Neuronal stem cell (in vitro differentiated cells): ENCODE measurements at regions not wholly inside any gene's neighbourhood (a gene's known extent, or its start where the extent isn't known, plus 50 kb on each side); places are given as distances from the start of the nearest gene placed in this dataset.
A peak's percentile ranks its signal among the peaks of the same experiment; 100 is the strongest.

ENCODE experiments used
- DNase-seq: peaks from one replicate; pipeline ENCODE4 v3.0.0-alpha.2; 2013; ENCODE audit warnings: low spot score
- H2AFZ ChIP-seq: one replicate; pipeline ENCODE4 v1.6.1; 2013; ENCODE audit warnings: mild to moderate bottlenecking, low read length, inconsistent platforms
- H2AK5ac ChIP-seq: 2 replicates; pipeline ENCODE4 v1.6.1; 2013; ENCODE audit warnings: low read depth, mild to moderate bottlenecking, inconsistent platforms, low read length, moderate library complexity, mixed read lengths
- H2BK120ac ChIP-seq: 2 replicates; pipeline ENCODE4 v1.6.1; 2013; ENCODE audit warnings: low read depth, mild to moderate bottlenecking, inconsistent platforms, low read length, moderate library complexity, mixed read lengths
- H2BK12ac ChIP-seq: one replicate; pipeline ENCODE4 v1.6.1; 2013; ENCODE audit warnings: low read length, inconsistent platforms
- H2BK15ac ChIP-seq: 2 replicates; pipeline ENCODE4 v1.6.1; 2013; ENCODE audit warnings: mild to moderate bottlenecking, low read length, inconsistent platforms, mixed read lengths
- H2BK5ac ChIP-seq: one replicate; pipeline ENCODE4 v1.6.1; 2013; ENCODE audit warnings: inconsistent platforms, mild to moderate bottlenecking, low read length, moderate library complexity
- H3K14ac ChIP-seq: one replicate; pipeline ENCODE4 v1.6.1; 2013; ENCODE audit warnings: low read length, inconsistent platforms
- H3K18ac ChIP-seq: 2 replicates; pipeline ENCODE4 v1.6.1; 2013; ENCODE audit warnings: low read length, inconsistent platforms
- H3K23ac ChIP-seq: 2 replicates; pipeline ENCODE4 v1.6.1; 2013; ENCODE audit warnings: low read depth, mild to moderate bottlenecking, mixed read lengths, low read length, inconsistent platforms; ENCODE audit not compliant: poor library complexity
- H3K27ac ChIP-seq: replicated peaks from 3 replicates; pipeline ENCODE4 v1.5.1; 2013; ENCODE audit warnings: low read length, inconsistent platforms
- H3K27me3 ChIP-seq, 3 experiments: 2 replicates each; pipeline ENCODE4 v1.6.1; 2013; ENCODE audit warnings: low read length in 3 of 3, mild to moderate bottlenecking in 2 of 3, inconsistent platforms in 1 of 3, low read depth in 1 of 3, mixed read lengths in 1 of 3, moderate library complexity in 1 of 3; ENCODE audit not compliant: control insufficient read depth in 3 of 3, insufficient read depth in 3 of 3
- H3K36me3 ChIP-seq, 2 donors: replicated peaks in 1 of 2; 2 replicates each; pipeline ENCODE4 v1.6.1; 2013; ENCODE audit warnings: low read length in 2 of 2; ENCODE audit not compliant: control insufficient read depth in 2 of 2, insufficient read depth in 2 of 2
- H3K4ac ChIP-seq: 2 replicates; pipeline ENCODE4 v1.6.1; 2013; ENCODE audit warnings: inconsistent platforms, mild to moderate bottlenecking, low read length, moderate library complexity
- H3K4me1 ChIP-seq, 2 donors: 1 replicate in 1 of 2; 2 replicates in 1 of 2; pipeline ENCODE4 v1.6.1; 2013; ENCODE audit warnings: low read length in 2 of 2, low read depth in 1 of 2; ENCODE audit not compliant: control insufficient read depth in 2 of 2, insufficient read depth in 1 of 2
- H3K4me2 ChIP-seq: one replicate; pipeline ENCODE4 v1.6.1; 2013; ENCODE audit warnings: mild to moderate bottlenecking, low read length, inconsistent platforms; ENCODE audit not compliant: insufficient read depth, poor library complexity, severe bottlenecking
- H3K4me3 ChIP-seq, 2 donors: 2 replicates each; pipeline ENCODE4 v1.5.1; 2013; ENCODE audit warnings: low read length in 2 of 2, mild to moderate bottlenecking in 2 of 2, inconsistent platforms in 1 of 2, moderate library complexity in 1 of 2
- H3K79me1 ChIP-seq: one replicate; pipeline ENCODE4 v1.6.1; 2013; ENCODE audit warnings: low read depth, mild to moderate bottlenecking, inconsistent platforms, low read length, moderate library complexity
- H3K9ac ChIP-seq: one replicate; pipeline ENCODE4 v1.6.1; 2013; ENCODE audit warnings: mild to moderate bottlenecking, low read depth, low read length, inconsistent platforms; ENCODE audit not compliant: poor library complexity
- H3K9me3 ChIP-seq, 2 donors: replicated peaks in 1 of 2; 2 replicates each; pipeline versions ENCODE3 to v1.6.1; 2013; ENCODE audit warnings: low read length in 2 of 2, mild to moderate bottlenecking in 2 of 2, inconsistent platforms in 1 of 2, low read depth in 1 of 2, mixed read lengths in 1 of 2, moderate library complexity in 1 of 2; ENCODE audit not compliant: control insufficient read depth in 2 of 2, insufficient read depth in 1 of 2
- H4K8ac ChIP-seq: one replicate; pipeline ENCODE4 v1.6.1; 2013; ENCODE audit warnings: low read depth, mild to moderate bottlenecking, inconsistent platforms, low read length, moderate library complexity
- H4K91ac ChIP-seq: one replicate; pipeline ENCODE4 v1.6.1; 2013; ENCODE audit warnings: low read length, low read depth, mild to moderate bottlenecking, inconsistent platforms; ENCODE audit not compliant: poor library complexity
- WGBS, 2 donors: extraction: QIAGEN DNeasy Blood & Tissue Kit; methylation state at CpG; one replicate each; pipeline ENCODE4 v1.1.7; 2013; ENCODE audit warnings: missing lambda C conversion rate in 2 of 2, mixed read lengths in 1 of 2; ENCODE audit not compliant: insufficient read length in 2 of 2, insufficient replicate concordance in 1 of 2; ENCODE audit errors: extremely low coverage in 2 of 2; 5-methylcytosine and 5-hydroxymethylcytosine counted together

GRCh38 chr12:45532113-45532512 is 197.4 kb upstream of the ARID2 start:
- no peaks in the 10 kb centered on the region for H3K27me3 ChIP-seq
- no peak overlapping the region for H3K18ac ChIP-seq
- no peak overlapping the region for H2BK12ac ChIP-seq
- H3K27ac ChIP-seq, result peak overlapping the region; percentile 81
- peak overlapping the region; percentile 38 for H3K4me2 ChIP-seq
- H3K23ac ChIP-seq, result no peak overlapping the region
- no peak overlapping the region for H2BK5ac ChIP-seq
- H2AFZ ChIP-seq, result peak overlapping the region; percentile 53
- H3K4me1 ChIP-seq, result no peaks in the 10 kb centered on the region
- WGBS, 2 donors, result no CpG with 5 or more reads among the region's 4 CpGs
- no peak overlapping the region for H2BK15ac ChIP-seq
- H3K14ac ChIP-seq, result no peak overlapping the region
- H4K8ac ChIP-seq, result no peak overlapping the region
- no peak overlapping the region for H4K91ac ChIP-seq
- peak; percentile 21 for DNase-seq
- H3K79me1 ChIP-seq, result no peaks in the 10 kb centered on the region
- no peak overlapping the region for H3K4ac ChIP-seq
- no peaks in the 10 kb centered on the region for H3K36me3 ChIP-seq
- H2AK5ac ChIP-seq, result no peak overlapping the region
- H3K9ac ChIP-seq, result no peak overlapping the region
- H3K9me3 ChIP-seq, result no peaks in the 10 kb centered on the region
- no peak overlapping the region for H3K4me3 ChIP-seq
- no peak overlapping the region for H2BK120ac ChIP-seq

DNA sequence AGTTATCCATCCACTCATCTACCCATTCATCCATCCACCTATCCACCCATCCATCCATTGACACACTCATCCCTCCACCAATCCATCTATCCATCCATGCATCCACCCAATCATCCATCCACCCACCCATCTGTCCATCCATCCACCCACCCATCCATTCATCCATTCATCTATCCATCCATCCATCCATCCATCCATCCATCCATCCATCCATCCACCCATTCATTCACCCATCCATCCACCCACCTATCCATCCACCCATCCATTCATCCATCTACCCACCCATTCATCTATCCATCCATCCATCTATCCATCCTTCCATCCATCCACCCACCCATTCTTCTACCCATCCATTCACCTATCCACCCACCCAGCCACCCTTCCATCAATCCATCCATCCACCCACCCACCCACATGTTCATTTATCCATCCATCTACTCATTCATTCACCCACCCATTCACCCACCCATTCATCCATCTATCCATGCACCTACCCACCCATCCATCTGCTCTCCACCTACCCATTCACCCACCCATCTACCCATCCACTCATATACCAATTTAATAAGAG is 193.8 kb upstream of the ARID2 start:
- no peak overlapping the region for H3K4ac ChIP-seq
- H3K4me3 ChIP-seq, result no peak overlapping the region
- no peak overlapping the region for H4K91ac ChIP-seq
- H3K9ac ChIP-seq, result no peak overlapping the region
- no peak overlapping the region for H2AFZ ChIP-seq
- H2BK12ac ChIP-seq, result no peak overlapping the region
- H3K14ac ChIP-seq, result no peak overlapping the region
- no peak overlapping the region for H3K23ac ChIP-seq
- H3K27ac ChIP-seq, result no peak overlapping the region
- no peaks in the 10 kb centered on the region for H3K4me1 ChIP-seq
- H4K8ac ChIP-seq, result no peak overlapping the region
- no peaks in the 10 kb centered on the region for H3K79me1 ChIP-seq
- H3K36me3 ChIP-seq, result no peaks in the 10 kb centered on the region
- H3K27me3 ChIP-seq, result no peaks in the 10 kb centered on the region
- no peaks in the 10 kb centered on the region for H3K9me3 ChIP-seq
- H2BK5ac ChIP-seq, result no peak overlapping the region
- H3K18ac ChIP-seq, result no peak overlapping the region
- H3K4me2 ChIP-seq, result no peak overlapping the region
- no peak for DNase-seq
- H2BK15ac ChIP-seq, result no peak overlapping the region
- H2BK120ac ChIP-seq, result no peak overlapping the region
- H2AK5ac ChIP-seq, result no peak overlapping the region

DNA sequence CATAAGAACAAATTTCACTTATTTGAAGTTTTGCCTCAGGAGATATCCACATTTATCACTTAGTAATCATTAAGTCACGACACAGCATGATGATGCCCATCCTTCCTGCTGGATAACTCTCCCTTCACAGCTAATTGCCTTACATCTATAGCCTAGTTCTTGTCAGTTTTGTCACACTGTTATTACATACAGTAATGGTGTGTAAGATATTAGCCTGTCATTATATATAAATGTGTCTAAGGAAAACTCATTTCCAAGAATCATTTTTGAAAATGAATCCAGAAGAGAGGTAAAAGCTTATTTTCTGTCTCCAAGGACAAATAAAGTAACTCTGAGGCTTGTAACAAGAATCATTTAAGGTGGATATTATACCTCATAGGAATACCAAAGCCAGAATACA is 193.2 kb upstream of the ARID2 start:
- Histone ChIP-seq H3K14ac (no peak overlapping the region), H3K9ac (no peak overlapping the region), H2BK12ac (no peak overlapping the region), H3K18ac (no peak overlapping the region), H3K27ac (no peak overlapping the region), H3K9me3 (no peaks in the 10 kb centered on the region), H3K23ac (no peak overlapping the region), H2AFZ (no peak overlapping the region), H2AK5ac (no peak overlapping the region), H2BK5ac (no peak overlapping the region), H3K27me3 (no peaks in the 10 kb centered on the region), H3K4me3 (no peak overlapping the region), H4K8ac (no peak overlapping the region), H2BK15ac (no peak overlapping the region), H3K4me1 (no peaks in the 10 kb centered on the region), H2BK120ac (no peak overlapping the region), H4K91ac (no peak overlapping the region), H3K4me2 (no peak overlapping the region), H3K4ac (no peak overlapping the region), H3K79me1 (no peaks in the 10 kb centered on the region), H3K36me3 (no peaks in the 10 kb centered on the region)
- DNase-seq, result no peak
- no CpG with 5 or more reads among the region's 1 CpG for WGBS, 2 donors

GRCh38 chr12:45540661-45541341 is 188.7 kb upstream of the ARID2 start:
- H2BK15ac ChIP-seq, result no peak overlapping the region
- H3K4me3 ChIP-seq, result no peak overlapping the region
- no peaks in the 10 kb centered on the region for H3K4me1 ChIP-seq
- H3K27ac ChIP-seq, result no peak overlapping the region
- WGBS, 2 donors, result no CpG with 5 or more reads among the region's 1 CpG
- H2BK120ac ChIP-seq, result no peak overlapping the region
- H4K91ac ChIP-seq, result no peak overlapping the region
- no peak overlapping the region for H4K8ac ChIP-seq
- no peak overlapping the region for H2AK5ac ChIP-seq
- no peak overlapping the region for H2BK12ac ChIP-seq
- H3K23ac ChIP-seq, result no peak overlapping the region
- H3K4ac ChIP-seq, result no peak overlapping the region
- DNase-seq, result no peak
- no peak overlapping the region for H3K14ac ChIP-seq
- no peak overlapping the region for H2BK5ac ChIP-seq
- H3K9ac ChIP-seq, result no peak overlapping the region
- H3K79me1 ChIP-seq, result no peaks in the 10 kb centered on the region
- H3K18ac ChIP-seq, result no peak overlapping the region
- no peaks in the 10 kb centered on the region for H3K9me3 ChIP-seq
- H3K27me3 ChIP-seq, result no peaks in the 10 kb centered on the region
- H2AFZ ChIP-seq, result no peak overlapping the region
- no peaks in the 10 kb centered on the region for H3K36me3 ChIP-seq
- no peak overlapping the region for H3K4me2 ChIP-seq
